COLO668 (cell line): ENCODE measurements at regions not wholly inside any gene's neighbourhood (a gene's known extent, or its start where the extent isn't known, plus 50 kb on each side); places are given as distances from the start of the nearest gene placed in this dataset.

Experiments
- DNase-seq: peaks from one replicate; lab custom pipeline; 2025; ENCODE audit not compliant: unreplicated experiment; lab: John Stamatoyannopoulos, UW

GRCh38 chr7:124364283-124364682 is 331.4 kb upstream of the TMEM229A start:
- no peak for DNase-seq

- no peak for DNase-seq
These were observed 321.3 kb upstream of the TMEM229A start for GRCh38 chr7:124354201-124354600.

- no peak for DNase-seq
These were observed 319.1 kb upstream of the TMEM229A start for GRCh38 chr7:124351950-124352349.

DNA sequence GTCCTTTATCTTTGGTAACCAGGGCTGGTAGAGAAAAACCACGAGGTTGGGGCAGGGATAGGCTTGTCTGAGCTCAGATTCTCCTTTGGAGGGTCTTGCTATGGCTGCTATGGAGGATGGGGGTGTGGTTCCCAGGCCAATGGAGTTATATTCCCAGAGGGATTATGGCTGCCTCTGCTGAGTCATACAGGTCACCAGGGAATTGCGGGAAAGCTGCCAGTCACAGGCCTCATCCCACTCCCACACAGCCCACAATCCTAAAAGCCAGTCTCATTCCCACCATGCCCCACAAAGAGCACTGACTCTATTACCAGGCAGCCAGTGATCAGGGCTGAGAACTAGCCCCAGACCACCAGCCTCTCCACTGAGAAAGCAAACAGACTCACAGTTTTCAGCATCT is 316.6 kb upstream of the TMEM229A start:
- no peak for DNase-seq

GRCh38 chr7:124338861-124339260 is 306.0 kb upstream of the TMEM229A start:
- no peak for DNase-seq

- DNase-seq: no peak
These were observed 298.0 kb upstream of the TMEM229A start for GRCh38 chr7:124330731-124331407.

GRCh38 chr7:124328774-124329173 is 295.9 kb upstream of the TMEM229A start:
- DNase-seq: no peak

DNA sequence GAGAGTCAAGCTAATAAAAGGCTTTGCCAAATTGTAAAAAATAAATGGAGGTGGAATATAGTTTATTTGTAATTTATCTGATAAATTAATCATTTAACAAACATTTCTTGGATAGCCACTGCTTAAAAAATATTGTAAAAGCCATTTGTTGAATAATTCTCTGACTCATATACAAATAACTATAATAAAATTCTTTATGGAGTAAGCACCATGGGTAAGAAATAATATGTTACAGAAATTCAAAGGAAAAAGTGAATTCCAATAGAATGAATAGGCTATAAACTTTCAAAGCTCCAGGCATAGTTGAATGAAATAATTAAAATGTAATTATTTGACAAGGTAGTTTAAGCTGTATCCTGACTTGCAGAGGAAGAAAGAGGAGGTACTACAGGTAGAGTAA is 291.4 kb upstream of the TMEM229A start:
- DNase-seq: no peak

DNA sequence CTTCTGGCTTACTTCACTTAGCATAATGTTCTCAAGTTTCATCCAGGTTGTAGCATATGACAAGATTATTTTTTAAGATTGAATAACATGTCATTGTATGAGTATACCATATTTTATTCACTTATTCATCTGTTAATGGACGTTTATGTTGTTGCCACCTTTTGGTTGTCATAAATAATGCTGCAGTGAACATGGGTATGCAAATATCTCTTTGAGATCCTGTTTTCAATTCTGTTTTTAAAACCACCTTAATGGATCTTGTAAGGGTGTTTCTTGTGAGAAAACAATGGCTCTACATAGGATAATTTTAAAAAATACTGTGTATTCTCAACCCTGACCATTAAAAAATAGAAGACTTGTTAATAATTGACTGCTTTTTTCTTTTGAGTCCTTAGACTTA is 290.7 kb upstream of the TMEM229A start:
- DNase-seq: no peak

DNA sequence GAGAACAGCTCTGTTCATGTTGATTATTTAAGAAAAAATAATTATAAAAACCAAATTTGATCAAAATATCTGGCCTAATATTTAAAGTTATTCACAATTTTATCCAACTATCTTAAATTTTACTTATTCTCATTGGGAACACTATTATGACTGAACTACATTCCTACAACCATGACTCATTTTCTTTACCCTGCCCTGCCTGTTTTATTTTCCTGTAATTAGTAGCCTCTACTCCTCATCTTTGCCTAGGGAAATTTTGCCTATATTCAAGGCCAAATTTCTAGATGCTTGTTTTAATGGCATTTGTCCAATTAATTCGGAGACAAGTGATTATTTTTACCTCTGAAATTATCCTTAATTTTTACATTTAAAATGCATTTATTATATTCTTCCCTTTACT is 289.7 kb upstream of the TMEM229A start:
- DNase-seq: no peak

- no peak for DNase-seq
These were observed 286.0 kb upstream of the TMEM229A start for GRCh38 chr7:124318721-124319450.

GRCh38 chr7:124310934-124311390 is 278.1 kb upstream of the TMEM229A start:
- DNase-seq: no peak

- DNase-seq: no peak
These were observed 275.5 kb upstream of the TMEM229A start for GRCh38 chr7:124308384-124308783.

DNA sequence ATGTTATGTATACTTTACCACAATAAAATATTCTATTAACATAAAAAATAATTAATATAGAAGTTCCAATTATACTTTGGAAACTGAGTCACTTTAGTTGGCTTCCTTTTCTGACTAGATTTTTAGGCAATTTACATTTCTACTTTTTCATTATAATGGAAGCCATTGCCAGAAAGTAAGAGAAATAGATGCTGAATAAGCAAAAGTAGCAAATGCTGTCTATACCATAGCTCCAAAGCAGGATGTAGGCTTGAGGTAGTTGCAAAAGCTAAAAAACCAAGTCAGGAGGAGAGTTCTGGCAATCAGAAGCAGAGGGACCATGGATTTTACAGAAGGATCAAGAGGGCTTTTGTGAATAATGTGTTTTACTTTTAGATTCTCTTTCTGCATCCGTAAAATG is 262.4 kb upstream of the TMEM229A start:
- no peak for DNase-seq

DNA sequence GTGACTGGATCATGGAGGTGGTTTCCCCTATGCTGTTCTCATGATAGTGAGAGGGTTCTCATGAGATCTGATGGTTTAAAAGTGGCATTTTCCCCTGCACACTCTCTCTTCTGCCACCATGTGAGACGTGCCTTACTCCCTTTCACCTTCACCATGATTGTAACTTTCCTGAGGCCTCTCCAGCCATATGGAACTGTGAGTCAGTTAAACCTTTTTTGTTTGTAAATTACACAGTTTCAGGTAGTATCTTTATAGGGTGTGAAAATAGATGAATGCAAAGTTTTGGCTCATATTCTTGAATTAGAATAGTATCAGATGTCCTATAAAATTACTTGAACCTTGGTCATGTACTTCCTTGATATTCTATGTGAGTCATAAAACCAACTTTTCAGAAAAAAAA is 252.1 kb upstream of the TMEM229A start:
- DNase-seq: no peak

DNA sequence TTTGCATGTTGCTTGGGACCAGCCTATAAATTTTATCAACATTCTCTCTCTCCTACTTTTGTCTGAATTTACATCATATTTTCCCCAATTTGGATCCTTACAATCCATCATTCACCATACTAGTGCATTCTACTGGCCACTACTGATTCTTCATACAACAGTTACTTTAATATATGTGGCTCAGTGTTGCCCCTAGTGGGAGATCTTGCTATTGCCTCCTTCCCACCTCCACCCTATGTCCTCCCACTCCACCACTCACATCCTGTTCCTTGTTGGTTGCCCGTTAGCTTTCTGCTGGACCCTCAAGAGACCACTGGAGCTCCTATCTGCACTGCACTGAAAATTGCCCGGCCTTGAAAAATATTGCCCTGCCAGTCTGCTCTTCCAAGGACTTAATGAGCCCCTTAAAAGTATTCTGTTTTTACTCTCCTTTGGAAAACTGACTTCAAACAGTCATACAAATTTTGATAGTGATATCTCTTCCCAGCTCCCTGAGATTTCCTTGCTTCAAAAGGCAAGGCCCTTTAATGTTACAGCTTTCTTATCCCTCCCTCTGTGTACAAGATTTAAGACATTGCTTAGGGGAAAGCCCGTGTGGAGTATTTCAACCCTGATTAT is 243.2 kb upstream of the TMEM229A start:
- DNase-seq: peak; percentile 26

DNA sequence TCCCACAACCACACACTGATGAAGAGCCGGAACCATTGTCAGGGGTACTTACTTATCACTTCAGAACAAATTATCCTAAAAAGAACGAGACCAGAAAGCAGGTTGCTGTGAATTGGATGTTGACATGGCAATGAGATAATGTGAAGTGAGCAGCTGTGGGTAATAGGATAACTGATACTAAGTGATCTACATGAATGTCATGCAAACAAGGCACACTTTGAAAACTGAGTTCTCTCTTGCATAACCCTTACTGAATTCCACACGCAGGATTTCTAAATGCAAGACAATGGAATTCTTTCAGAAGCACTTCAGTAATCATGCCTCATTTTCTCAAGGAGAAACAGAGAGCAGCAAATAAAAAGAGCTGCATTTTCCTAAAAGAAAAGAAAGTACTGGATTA is 242.5 kb upstream of the TMEM229A start:
- no peak for DNase-seq

- no peak for DNase-seq
These were observed 236.9 kb upstream of the TMEM229A start for GRCh38 chr7:124269774-124270173.

DNA sequence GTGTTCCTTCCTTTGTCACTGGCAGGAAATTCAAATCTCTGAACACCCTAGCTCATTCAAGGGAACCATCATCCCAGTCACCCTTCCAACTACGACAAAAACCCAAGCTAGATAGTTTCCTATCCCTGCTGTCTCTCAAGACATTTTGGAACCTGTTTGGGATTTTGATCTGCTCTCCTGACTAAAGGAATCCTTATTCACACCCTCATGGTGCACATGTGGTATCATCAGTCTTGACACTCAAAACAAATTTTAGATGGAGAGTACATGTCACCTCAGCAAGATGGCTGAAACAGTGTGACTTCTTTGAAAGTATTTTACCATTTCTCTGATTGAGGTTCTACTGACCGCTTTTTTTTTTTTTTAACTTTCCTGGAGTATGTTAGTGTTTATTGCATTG is 234.3 kb upstream of the TMEM229A start:
- DNase-seq: no peak

DNA sequence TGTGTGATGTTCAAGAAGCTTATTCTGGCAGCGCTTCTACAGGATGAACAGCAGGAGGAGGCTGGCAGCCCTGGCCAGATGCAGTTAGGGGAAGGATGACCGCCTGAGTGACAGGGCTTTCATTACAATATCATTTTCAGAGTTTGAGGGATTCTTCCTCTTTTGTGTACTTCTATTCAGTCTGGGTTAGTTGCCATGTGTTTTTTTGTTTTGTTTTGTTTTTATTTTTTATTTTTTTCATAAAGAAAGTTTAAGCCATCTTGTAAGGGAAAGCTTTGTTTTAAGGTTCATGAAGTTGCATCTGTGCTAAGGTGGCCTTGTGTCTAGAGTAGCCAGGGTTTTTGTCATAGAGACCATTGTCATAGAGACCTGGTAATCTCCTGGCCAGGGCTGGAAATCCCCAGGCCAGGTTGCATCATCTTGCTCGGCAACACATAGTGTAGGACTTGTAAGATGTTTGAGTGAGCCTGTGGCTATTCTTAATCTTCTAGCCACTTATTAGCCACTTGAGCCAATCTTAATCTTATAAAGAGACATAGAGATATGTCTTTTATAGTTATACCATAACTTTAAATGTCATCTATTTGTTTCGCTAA is 230.5 kb upstream of the TMEM229A start:
- DNase-seq: no peak

DNA sequence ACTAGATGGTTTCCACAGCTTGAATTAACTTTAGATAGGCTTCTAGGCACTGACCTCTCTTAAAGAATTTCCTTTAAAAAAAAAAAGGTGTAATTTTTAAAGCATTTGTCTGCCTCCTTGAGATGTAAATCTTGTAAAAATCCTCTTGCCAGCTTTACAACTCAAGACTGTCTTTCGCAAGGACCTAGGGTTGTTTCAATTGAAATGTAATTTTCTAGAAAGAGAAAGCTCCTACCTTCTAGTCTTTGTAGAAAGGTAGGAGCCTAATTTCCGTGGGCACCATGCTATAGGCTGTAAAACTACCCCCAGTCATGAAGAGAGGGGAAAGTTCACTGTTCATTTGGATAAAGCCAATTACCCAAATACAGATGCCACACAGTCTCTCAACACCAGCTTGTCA is 228.8 kb upstream of the TMEM229A start:
- no peak for DNase-seq
